ENCODE measurements at regions not wholly inside any gene's neighbourhood (a gene's known extent, or its start where the extent isn't known, plus 50 kb on each side); places are given as distances from the start of the nearest gene placed in this dataset.

GRCh38 chr14:76293221-76293620 lies 82.7 kb upstream of the ESRRB start:
- TF ChIP-seq RCOR1 (IDR thresholded peaks at IDR 0.05; ENCODE audit: low read depth, low read length) (no peak), EP300 (IDR thresholded peaks at IDR 0.05) (no peak), RAD21 (conservative IDR thresholded peaks at IDR 0.05 in 1 of 2, IDR thresholded peaks at IDR 0.05 in 1 of 2) (no peak), POLR2A (IDR thresholded peaks at IDR 0.05; ENCODE audit: low read length) (no peak), CTCF (IDR thresholded peaks at IDR 0.05) (no peak), MYC (IDR thresholded peaks at IDR 0.05; ENCODE audit: borderline replicate concordance, low read length) (no peak), NFE2L2 (conservative IDR thresholded peaks at IDR 0.05; ENCODE audit: low read length) (no peak), MAX (IDR thresholded peaks at IDR 0.05) (no peak), HEYL (CRISPR knock-in tag; IDR thresholded peaks at IDR 0.05) (no peak), REST (IDR thresholded peaks at IDR 0.05) (no peak), BCL3 (IDR thresholded peaks at IDR 0.05) (no peak)

Measured in A549 (cell line).